ENCODE measurements at regions not wholly inside any gene's neighbourhood (a gene's known extent, or its start where the extent isn't known, plus 50 kb on each side); places are given as distances from the start of the nearest gene placed in this dataset.

DNA sequence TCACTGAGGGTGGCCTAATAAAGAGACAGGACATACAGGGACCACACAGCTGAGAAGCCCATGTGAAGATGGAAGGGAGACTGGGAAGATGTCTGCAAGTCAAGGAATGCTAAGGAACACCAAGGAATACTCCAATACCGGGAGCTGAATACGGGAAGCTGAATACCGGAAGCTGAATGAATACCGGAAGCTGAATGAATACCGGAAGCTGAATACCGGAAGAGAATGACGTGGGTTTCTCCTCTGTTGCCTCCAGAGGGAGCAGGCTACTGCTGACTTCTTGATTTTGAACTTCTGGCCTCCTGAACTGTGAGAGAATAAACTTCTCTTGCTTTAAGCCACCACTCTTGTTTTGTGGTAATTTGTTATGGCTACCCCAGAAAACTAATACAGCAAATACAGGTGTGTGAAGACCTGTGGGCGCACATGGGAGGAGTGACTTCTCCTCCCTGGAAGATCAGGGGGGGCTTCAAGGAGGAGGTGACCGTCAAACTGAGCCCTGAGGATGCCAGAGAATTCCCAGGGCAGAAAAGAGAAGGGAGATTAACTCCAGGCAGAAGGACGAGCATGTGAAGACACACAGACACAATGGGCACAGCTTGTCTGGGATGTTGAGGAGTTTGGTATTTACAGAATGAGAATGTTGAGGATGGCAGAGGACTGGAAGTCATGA lies 259.9 kb downstream of the IRF8 start:
- TF ChIP-seq SP1 (IDR thresholded peaks at IDR 0.05), result no peak
- no peak for TF ChIP-seq HDGF (IDR thresholded peaks at IDR 0.05; ENCODE audit: borderline replicate concordance)
- TF ChIP-seq BHLHE40 (IDR thresholded peaks at IDR 0.05; ENCODE audit: borderline replicate concordance), result no peak
- TF ChIP-seq CTBP1 (IDR thresholded peaks at IDR 0.05; ENCODE audit: borderline replicate concordance), result no peak
- TF ChIP-seq, protein P1, sequence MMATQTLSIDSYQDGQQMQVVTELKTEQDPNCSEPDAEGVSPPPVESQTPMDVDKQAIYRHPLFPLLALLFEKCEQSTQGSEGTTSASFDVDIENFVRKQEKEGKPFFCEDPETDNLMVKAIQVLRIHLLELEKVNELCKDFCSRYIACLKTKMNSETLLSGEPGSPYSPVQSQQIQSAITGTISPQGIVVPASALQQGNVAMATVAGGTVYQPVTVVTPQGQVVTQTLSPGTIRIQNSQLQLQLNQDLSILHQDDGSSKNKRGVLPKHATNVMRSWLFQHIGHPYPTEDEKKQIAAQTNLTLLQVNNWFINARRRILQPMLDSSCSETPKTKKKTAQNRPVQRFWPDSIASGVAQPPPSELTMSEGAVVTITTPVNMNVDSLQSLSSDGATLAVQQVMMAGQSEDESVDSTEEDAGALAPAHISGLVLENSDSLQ (IDR thresholded peaks at IDR 0.05), result no peak
